NT2/D1 (cell line): ENCODE measurements at regions not wholly inside any gene's neighbourhood (a gene's known extent, or its start where the extent isn't known, plus 50 kb on each side); places are given as distances from the start of the nearest gene placed in this dataset.
"Not testable (repeated sequence)": the region's sequence is repeated elsewhere in the genome, so short reads cannot be mapped to it uniquely, and the experiment has no call there.

ENCODE experiments used
- DNase-seq: peaks from one replicate; pipeline ENCODE4 v3.0.0-alpha.2; 2011; ENCODE audit warnings: low read depth, low spot score
- H3K27me3 ChIP-seq: 2 replicates; pipeline ENCODE4 v1.6.0; 2011; ENCODE audit warnings: mild to moderate bottlenecking; ENCODE audit not compliant: insufficient read length, insufficient read depth
- H3K36me3 ChIP-seq: 2 replicates; pipeline ENCODE4 v1.6.1; 2011; ENCODE audit warnings: mild to moderate bottlenecking, low read length, mixed read lengths; ENCODE audit not compliant: insufficient read depth, insufficient read length
- H3K4me1 ChIP-seq: 2 replicates; pipeline ENCODE4 v1.5.1; 2011; ENCODE audit not compliant: insufficient read depth, insufficient read length
- H3K4me3 ChIP-seq: 2 replicates; pipeline ENCODE4 v1.5.1; 2011; ENCODE audit warnings: low read depth; ENCODE audit not compliant: insufficient read length
- H3K9ac ChIP-seq: 2 replicates; pipeline ENCODE4 v1.6.0; 2011; ENCODE audit warnings: low read depth; ENCODE audit not compliant: insufficient read length
- H3K9me3 ChIP-seq: 2 replicates; pipeline ENCODE4 v1.5.1; 2011; ENCODE audit warnings: mild to moderate bottlenecking, low read length; ENCODE audit not compliant: insufficient read depth
- SUZ12 ChIP-seq: IDR thresholded peaks from 2 replicates; pipeline ENCODE4 v1.6.1; 2011; ENCODE audit not compliant: insufficient read length, insufficient read depth; ENCODE audit errors: extremely low read depth
- YY1 ChIP-seq: IDR thresholded peaks from 2 replicates; pipeline ENCODE4 v1.6.1; 2011; ENCODE audit not compliant: insufficient read length, insufficient read depth
- ZNF274 ChIP-seq: IDR thresholded peaks from 2 replicates; pipeline ENCODE4 v1.6.1; 2011; ENCODE audit warnings: mild to moderate bottlenecking, low read depth, low read length

DNA sequence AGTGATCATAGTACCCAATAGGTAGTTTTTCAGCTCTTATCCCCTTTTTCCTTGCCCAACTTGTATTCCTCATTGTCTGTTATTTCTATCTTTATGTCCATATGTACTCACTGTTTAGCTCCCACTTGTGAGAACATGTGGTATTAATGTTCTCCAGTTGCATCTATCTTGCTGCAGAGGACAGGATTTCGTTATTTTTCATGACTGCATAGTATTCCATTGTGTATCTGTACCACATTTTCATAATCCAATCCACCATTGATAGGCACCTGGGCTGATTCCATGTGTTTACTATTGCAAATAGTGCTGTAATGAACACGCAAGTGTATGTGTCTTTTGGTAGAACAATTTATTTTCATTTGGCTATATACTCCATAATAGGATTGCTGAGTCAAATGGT, 819.5 kb upstream of the ADGRB3 start:
- Histone ChIP-seq H3K36me3 (no peaks in the 10 kb centered on the region), H3K9ac (no peak overlapping the region), H3K9me3 (peaks cover 20% of the 10 kb centered on the region), H3K4me3 (no peak overlapping the region), H3K27me3 (no peaks in the 10 kb centered on the region), H3K4me1 (no peaks in the 10 kb centered on the region)
- DNase-seq = no peak
- TF ChIP-seq ZNF274 (no peak), YY1 (no peak), SUZ12 (no peak)

DNA sequence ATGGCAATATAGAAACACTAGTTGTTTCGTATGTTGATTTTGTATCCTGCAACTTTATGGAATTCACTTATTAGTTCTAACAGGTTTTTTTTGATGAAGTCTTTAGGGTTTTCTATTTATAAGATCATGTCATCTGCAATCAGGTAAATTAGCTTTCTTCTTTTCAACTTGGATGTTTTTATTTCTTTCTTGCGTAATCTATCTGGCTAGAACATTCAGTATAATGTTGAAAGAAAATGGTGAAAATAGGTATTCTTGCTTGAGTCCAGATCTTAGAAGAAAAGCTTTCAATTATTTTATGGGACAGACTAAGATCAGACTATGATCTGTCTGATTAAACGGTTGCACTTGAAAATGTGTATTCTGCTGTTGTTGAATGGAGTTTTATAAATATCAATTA, 820.8 kb upstream of the ADGRB3 start:
- Histone ChIP-seq H3K9me3 (peaks cover 20% of the 10 kb centered on the region), H3K4me3 (no peak overlapping the region), H3K4me1 (no peaks in the 10 kb centered on the region), H3K9ac (no peak overlapping the region), H3K27me3 (no peaks in the 10 kb centered on the region), H3K36me3 (no peaks in the 10 kb centered on the region)
- no peak for DNase-seq
- TF ChIP-seq SUZ12 (no peak), ZNF274 (no peak), YY1 (no peak)

GRCh38 chr6:67812693-67813092, 822.4 kb upstream of the ADGRB3 start:
- Histone ChIP-seq H3K4me1 (no peaks in the 10 kb centered on the region), H3K27me3 (no peaks in the 10 kb centered on the region), H3K9me3 (peaks cover 20% of the 10 kb centered on the region), H3K36me3 (no peaks in the 10 kb centered on the region), H3K4me3 (no peak overlapping the region), H3K9ac (no peak overlapping the region)
- no peak for TF ChIP-seq ZNF274
- no peak for TF ChIP-seq YY1
- TF ChIP-seq SUZ12 = no peak
- DNase-seq = no peak

- Histone ChIP-seq H3K27me3 (no peaks in the 10 kb centered on the region), H3K9me3 (peaks cover 20% of the 10 kb centered on the region), H3K9ac (no peak overlapping the region), H3K4me1 (no peaks in the 10 kb centered on the region), H3K36me3 (no peaks in the 10 kb centered on the region), H3K4me3 (no peak overlapping the region)
- no peak for DNase-seq
- TF ChIP-seq YY1 (no peak), ZNF274 (no peak), SUZ12 (no peak)
Observed at GRCh38 chr6:67812125-67812524, 823.0 kb upstream of the ADGRB3 start.

- DNase-seq = no peak
- Histone ChIP-seq H3K27me3 (no peaks in the 10 kb centered on the region), H3K36me3 (no peaks in the 10 kb centered on the region), H3K9ac (no peak overlapping the region), H3K4me3 (no peak overlapping the region), H3K4me1 (no peaks in the 10 kb centered on the region), H3K9me3 (peaks cover 20% of the 10 kb centered on the region)
- no peak for TF ChIP-seq SUZ12
- TF ChIP-seq ZNF274 = no peak
- no peak for TF ChIP-seq YY1
Observed at GRCh38 chr6:67811239-67812037, 823.6 kb upstream of the ADGRB3 start.

GRCh38 chr6:67804808-67805207, 830.3 kb upstream of the ADGRB3 start:
- not testable (repeated sequence) for H3K36me3 ChIP-seq, H3K9ac ChIP-seq, H3K4me3 ChIP-seq, H3K4me1 ChIP-seq, H3K9me3 ChIP-seq, H3K27me3 ChIP-seq, DNase-seq

DNA sequence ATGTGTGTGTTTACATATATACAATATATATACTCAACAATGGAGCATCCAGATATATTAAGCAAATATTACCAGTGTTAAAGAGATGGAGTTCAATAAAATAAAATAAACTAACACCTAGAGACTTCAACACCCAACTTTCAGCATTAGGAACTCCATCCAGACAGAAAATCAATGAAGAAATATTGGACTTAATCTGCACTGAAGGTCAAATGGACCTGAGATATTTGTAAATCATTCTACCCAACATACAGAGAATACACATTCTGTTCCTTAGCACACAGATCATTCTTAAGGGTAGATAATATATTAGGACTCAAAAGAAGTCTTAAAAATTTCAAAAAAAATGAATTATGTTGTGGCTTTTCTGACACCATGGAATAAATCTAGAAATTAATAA, 832.3 kb upstream of the ADGRB3 start:
- H3K9me3 ChIP-seq = no peaks in the 10 kb centered on the region
- TF ChIP-seq SUZ12 = no peak
- TF ChIP-seq ZNF274 = no peak
- no peak overlapping the region for H3K4me3 ChIP-seq
- no peak overlapping the region for H3K9ac ChIP-seq
- no peaks in the 10 kb centered on the region for H3K4me1 ChIP-seq
- H3K27me3 ChIP-seq = no peaks in the 10 kb centered on the region
- H3K36me3 ChIP-seq = no peaks in the 10 kb centered on the region
- DNase-seq = no peak
